PC-9 (cell line): ENCODE measurements at regions not wholly inside any gene's neighbourhood (a gene's known extent, or its start where the extent isn't known, plus 50 kb on each side); places are given as distances from the start of the nearest gene placed in this dataset.

Source experiments
- EZH2 ChIP-seq: fragments of 200-600 bp; sonication (generic); IDR thresholded peaks from 2 replicates; pipeline ENCODE4 v1.8.0; 2017; ENCODE audit warnings: antibody characterized with exemption, low read depth
- TF ChIP-seq, protein P1 (sequence below): fragments of 200-600 bp; sonication (generic); conservative IDR thresholded peaks from 2 replicates; pipeline ENCODE4 v1.6.1; 2017; ENCODE audit warnings: mixed run types, antibody characterized with exemption, mild to moderate bottlenecking, moderate library complexity

DNA sequence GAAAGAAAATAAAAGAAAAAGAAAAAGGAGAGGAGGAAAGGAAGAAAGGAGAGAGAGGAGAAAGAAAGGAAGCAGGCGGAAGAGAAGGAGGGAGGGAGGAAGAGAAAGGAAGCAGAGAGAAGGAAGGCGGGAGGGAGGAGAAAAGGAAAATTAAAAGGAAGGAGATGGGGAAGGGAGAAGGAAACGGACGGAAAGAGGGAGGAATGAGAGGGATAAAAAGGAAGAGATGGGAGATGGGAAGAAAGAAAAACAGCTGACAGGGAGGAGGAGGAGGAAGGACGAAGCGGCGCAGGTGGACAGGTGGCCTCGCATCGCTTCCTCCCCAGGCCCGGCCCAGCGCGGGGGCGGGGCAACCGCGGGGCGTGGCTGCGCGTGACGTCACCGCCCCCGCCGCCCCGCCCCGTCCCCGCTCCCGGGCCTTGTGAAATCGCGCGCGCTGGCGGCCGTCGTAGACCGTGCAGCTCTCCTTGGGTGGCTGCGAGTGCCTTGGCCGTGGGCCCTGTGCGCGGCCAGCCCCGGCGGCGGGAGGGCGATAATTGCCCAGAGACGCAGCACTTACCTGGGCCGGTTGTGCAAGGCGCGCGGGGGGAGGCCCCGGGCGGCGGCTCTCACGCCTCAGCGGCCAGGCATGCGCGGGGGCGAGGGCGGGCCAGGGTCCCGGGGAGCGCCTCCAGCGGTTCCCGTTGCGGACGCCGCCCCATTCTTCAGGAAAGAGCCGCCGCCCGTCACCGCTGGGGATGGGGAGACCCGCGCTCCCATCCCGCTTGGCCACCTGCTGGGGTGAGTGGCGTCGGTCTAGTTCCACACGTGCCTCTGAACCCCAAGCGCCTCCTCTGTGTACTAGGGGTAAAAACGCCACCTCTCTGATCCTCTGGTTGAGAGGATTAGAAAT is 49.6 kb upstream of the FOXE1 start:
- TF ChIP-seq, protein P1, sequence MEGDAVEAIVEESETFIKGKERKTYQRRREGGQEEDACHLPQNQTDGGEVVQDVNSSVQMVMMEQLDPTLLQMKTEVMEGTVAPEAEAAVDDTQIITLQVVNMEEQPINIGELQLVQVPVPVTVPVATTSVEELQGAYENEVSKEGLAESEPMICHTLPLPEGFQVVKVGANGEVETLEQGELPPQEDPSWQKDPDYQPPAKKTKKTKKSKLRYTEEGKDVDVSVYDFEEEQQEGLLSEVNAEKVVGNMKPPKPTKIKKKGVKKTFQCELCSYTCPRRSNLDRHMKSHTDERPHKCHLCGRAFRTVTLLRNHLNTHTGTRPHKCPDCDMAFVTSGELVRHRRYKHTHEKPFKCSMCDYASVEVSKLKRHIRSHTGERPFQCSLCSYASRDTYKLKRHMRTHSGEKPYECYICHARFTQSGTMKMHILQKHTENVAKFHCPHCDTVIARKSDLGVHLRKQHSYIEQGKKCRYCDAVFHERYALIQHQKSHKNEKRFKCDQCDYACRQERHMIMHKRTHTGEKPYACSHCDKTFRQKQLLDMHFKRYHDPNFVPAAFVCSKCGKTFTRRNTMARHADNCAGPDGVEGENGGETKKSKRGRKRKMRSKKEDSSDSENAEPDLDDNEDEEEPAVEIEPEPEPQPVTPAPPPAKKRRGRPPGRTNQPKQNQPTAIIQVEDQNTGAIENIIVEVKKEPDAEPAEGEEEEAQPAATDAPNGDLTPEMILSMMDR, result no peak
- no peak for TF ChIP-seq EZH2
